GM12874 (cell line): ENCODE measurements at regions not wholly inside any gene's neighbourhood (a gene's known extent, or its start where the extent isn't known, plus 50 kb on each side); places are given as distances from the start of the nearest gene placed in this dataset.

Source experiments
- TF ChIP-seq, protein P1 (sequence below): IDR thresholded peaks from 2 replicates; pipeline ENCODE4 v1.5.1; 2011; ENCODE audit warnings: low read depth, mild to moderate bottlenecking, control low read depth, low read length, moderate library complexity; ENCODE audit not compliant: insufficient read depth

DNA sequence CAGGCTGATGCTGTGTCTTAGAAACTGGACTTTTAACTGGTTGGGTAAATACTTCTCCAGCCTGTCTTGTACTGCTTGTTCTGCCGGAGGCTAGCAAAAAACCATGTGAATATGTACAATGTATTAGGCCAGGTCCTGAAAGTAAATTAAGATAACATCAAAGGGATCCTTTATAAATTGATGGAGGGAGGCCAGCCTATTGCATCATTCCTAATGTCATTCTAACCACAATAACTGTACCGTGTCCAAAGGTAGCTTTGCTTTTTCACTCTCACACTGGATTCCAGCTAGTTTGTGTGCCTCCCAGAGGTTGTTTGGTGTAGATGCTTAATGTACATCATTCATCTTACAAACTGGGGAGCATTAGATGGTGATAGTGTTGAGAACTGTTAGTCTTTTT lies 91.2 kb upstream of the SEM1 start:
- TF ChIP-seq, protein P1, sequence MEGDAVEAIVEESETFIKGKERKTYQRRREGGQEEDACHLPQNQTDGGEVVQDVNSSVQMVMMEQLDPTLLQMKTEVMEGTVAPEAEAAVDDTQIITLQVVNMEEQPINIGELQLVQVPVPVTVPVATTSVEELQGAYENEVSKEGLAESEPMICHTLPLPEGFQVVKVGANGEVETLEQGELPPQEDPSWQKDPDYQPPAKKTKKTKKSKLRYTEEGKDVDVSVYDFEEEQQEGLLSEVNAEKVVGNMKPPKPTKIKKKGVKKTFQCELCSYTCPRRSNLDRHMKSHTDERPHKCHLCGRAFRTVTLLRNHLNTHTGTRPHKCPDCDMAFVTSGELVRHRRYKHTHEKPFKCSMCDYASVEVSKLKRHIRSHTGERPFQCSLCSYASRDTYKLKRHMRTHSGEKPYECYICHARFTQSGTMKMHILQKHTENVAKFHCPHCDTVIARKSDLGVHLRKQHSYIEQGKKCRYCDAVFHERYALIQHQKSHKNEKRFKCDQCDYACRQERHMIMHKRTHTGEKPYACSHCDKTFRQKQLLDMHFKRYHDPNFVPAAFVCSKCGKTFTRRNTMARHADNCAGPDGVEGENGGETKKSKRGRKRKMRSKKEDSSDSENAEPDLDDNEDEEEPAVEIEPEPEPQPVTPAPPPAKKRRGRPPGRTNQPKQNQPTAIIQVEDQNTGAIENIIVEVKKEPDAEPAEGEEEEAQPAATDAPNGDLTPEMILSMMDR, result no peak

DNA sequence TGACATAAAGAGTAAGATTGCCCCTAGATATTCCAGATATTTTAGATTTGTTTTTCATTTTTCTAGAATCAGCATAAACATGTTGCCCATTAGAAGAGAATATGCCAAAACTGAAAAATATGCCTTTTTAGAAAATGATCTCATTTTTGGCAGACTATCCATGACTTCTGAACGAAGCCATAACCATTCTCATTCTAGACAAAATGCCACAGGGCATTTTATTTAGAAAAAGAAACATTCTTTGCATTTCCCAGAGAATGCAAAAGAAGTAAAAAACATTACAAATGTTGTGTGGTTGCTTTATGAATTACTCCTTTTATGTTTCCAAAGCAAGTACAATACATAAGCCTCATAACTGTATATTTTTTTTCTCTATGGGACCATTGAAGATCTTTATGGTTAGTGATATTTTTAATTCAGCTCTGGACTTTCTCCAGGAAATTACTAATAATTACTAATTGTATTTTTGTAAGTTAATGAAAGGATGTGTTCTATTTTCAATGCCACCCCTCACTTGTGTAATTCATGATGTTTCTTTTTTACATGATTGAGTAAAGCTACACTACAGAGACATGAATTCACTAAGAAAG lies 109.6 kb upstream of the SEM1 start:
- TF ChIP-seq, protein P1, result no peak

DNA sequence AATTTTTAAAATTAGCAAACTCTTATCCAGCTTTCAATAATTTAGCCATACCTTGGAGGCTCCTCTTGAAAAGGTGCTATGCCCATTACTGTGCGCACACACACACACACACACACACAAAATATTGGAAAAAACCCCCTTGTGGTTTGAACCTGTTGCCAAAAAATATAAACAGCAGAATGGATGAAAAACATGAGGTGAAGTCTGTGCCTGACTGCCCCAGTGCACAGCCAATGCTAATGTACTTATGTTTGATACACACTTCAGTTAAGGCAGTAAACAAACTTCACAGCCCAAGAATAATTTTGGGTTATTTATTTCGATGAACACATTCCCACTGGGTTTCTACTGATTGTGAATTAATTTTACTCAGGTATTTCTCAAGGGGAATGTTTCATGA lies 113.2 kb upstream of the SEM1 start:
- TF ChIP-seq, protein P1, result no peak

DNA sequence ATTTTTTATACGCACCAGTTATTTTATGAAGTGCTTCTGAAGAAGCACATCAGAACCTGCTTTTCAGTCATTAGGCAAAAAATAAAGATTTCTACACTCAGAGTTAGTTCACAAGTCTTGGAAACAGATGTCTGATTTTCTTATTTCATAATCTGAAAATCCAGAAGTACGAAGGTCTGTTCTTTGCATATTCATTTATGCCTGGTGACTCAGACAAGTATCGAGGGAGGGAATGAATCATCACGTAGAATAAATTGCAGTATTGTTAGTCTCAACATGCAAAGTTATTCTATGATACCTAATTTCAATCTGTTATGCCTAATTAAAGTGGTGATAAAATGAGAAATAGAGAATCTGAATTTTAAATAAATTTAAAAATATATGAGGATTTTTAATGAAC lies 113.6 kb upstream of the SEM1 start:
- TF ChIP-seq, protein P1, result no peak

DNA sequence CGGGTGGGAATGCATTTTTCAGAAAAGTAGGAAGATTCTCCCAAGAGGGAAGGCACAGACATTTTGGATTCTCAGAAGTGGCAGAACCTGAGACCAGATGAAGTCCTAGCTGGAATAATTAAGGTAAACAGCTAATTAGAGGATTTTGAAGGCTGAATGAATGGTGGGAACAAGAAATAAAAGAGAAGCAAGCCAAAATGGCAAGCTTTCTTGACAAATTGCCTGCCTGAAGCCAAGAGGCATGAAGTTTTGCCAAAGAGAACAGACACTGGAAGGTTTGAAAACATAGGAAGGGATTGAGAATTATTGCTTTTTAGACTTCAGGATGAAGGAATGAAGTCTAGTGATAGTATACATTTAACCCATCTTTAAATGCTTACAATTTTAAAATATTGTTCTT lies 115.0 kb upstream of the SEM1 start:
- TF ChIP-seq, protein P1, result no peak

DNA sequence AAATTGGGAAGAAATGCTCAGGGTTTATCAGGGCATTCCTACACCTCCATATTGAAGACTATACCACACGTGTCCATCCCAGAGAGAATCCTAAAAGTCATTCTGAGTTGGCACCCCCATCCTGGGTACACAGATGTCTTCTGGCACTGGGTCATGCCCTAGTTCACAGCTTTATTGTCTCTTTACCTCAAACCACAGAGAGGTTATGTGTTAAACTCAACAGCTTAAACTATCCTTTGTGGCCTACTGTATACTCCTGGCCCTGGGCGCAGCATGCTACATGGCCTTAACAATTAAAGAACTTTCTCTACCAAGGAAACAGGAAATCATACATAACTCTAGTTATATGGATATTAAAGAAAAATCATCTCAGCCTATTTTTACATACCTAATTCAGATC lies 115.6 kb upstream of the SEM1 start:
- TF ChIP-seq, protein P1, result no peak

DNA sequence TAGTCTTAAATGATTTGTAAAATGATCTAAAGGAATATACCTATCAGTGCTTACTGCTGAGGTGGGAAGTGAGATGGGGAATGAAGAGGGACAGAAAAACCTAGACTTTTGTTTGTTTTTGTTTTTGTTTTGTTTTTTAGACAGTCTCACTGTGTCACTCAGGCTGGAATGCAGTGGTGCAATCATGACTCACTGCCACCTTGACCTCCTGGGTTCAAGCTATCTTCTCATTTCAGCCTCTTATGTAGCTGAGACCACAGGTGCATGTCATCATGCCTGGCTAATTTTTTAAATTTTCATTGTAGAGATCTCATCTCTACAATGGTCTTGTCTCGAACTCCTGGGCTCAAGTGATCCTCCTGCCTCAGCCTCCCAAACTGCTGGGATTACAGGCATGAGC lies 116.4 kb upstream of the SEM1 start:
- TF ChIP-seq, protein P1, result no peak
